ENCODE measurements at regions not wholly inside any gene's neighbourhood (a gene's known extent, or its start where the extent isn't known, plus 50 kb on each side); places are given as distances from the start of the nearest gene placed in this dataset.

GRCh38 chr14:89587136-89587420 lies 170.0 kb upstream of the FOXN3 start:
- no peak for DNase-seq (ENCODE audit: low read depth)
- TF ChIP-seq CTCF (conservative IDR thresholded peaks at IDR 0.05; ENCODE audit: control insufficient read depth, insufficient read depth, low read depth, low read length), result no peak
- no peak overlapping the region for H3K4me3 ChIP-seq (ENCODE audit: control insufficient read depth, low read depth, low read length)

GRCh38 chr14:89586258-89587135 lies 169.5 kb upstream of the FOXN3 start:
- no peak for DNase-seq (ENCODE audit: low read depth)
- TF ChIP-seq CTCF (conservative IDR thresholded peaks at IDR 0.05; ENCODE audit: control insufficient read depth, insufficient read depth, low read depth, low read length), result no peak
- no peak overlapping the region for H3K4me3 ChIP-seq (ENCODE audit: control insufficient read depth, low read depth, low read length)

GRCh38 chr14:89578156-89578555 lies 161.1 kb upstream of the FOXN3 start:
- no peak for TF ChIP-seq CTCF (conservative IDR thresholded peaks at IDR 0.05; ENCODE audit: control insufficient read depth, insufficient read depth, low read depth, low read length)
- DNase-seq (ENCODE audit: low read depth), result peak; percentile 35
- no peak overlapping the region for H3K4me3 ChIP-seq (ENCODE audit: control insufficient read depth, low read depth, low read length)

- no peak overlapping the region for H3K4me3 ChIP-seq (ENCODE audit: control insufficient read depth, low read depth, low read length)
- no peak for DNase-seq (ENCODE audit: low read depth)
- TF ChIP-seq CTCF (conservative IDR thresholded peaks at IDR 0.05; ENCODE audit: control insufficient read depth, insufficient read depth, low read depth, low read length), result no peak
These were observed 159.9 kb upstream of the FOXN3 start for GRCh38 chr14:89576960-89577359.

GRCh38 chr14:89576145-89576927 lies 159.3 kb upstream of the FOXN3 start:
- no peak for TF ChIP-seq CTCF (conservative IDR thresholded peaks at IDR 0.05; ENCODE audit: control insufficient read depth, insufficient read depth, low read depth, low read length)
- no peak overlapping the region for H3K4me3 ChIP-seq (ENCODE audit: control insufficient read depth, low read depth, low read length)
- DNase-seq (ENCODE audit: low read depth), result no peak

GRCh38 chr14:89575386-89576061 lies 158.5 kb upstream of the FOXN3 start:
- TF ChIP-seq CTCF (conservative IDR thresholded peaks at IDR 0.05; ENCODE audit: control insufficient read depth, insufficient read depth, low read depth, low read length), result no peak
- DNase-seq (ENCODE audit: low read depth), result no peak
- H3K4me3 ChIP-seq (ENCODE audit: control insufficient read depth, low read depth, low read length), result no peak overlapping the region

Measured in fibroblast of mammary gland (primary cell).